GM23248 (cell line): ENCODE measurements at regions not wholly inside any gene's neighbourhood (a gene's known extent, or its start where the extent isn't known, plus 50 kb on each side); places are given as distances from the start of the nearest gene placed in this dataset.

Source experiments
- EZH2 ChIP-seq: fragments of 200-600 bp; sonication (generic); IDR thresholded peaks from 2 replicates; pipeline ENCODE4 v1.6.1; 2018; ENCODE audit warnings: antibody characterized with exemption, mild to moderate bottlenecking; ENCODE audit not compliant: insufficient read depth, poor library complexity, severe bottlenecking
- EZH2phosphoT487 ChIP-seq: fragments of 200-600 bp; sonication (generic); IDR thresholded peaks from 2 replicates; pipeline ENCODE4 v1.6.1; 2018; ENCODE audit warnings: antibody characterized with exemption, moderate library complexity, mild to moderate bottlenecking, low read depth; ENCODE audit not compliant: insufficient read depth

DNA sequence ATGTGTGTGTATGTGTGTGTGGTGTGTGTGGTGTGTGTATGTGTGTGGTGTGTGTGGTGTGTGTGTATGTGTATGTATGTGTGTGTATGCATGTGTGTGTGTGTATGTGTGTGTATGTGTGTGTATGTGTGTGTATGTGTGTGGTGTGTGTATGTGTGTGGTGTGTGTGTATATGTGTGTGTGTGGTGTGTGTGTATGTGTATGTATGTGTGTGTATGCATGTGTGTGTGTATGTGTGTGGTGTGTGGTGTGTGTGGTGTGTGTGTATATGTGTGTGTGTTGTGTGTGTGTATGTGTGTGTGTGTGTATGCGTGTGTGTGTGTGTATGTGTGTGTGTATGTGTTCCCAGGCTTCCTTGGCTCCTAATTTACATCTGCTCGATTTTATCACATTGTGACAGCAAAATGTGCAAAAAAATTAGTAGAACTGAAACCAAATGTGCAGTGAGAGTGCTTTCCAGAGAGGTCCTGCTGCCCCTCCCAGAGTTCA is 234.5 kb downstream of the BMP7 start:
- no peak for TF ChIP-seq EZH2
- TF ChIP-seq EZH2phosphoT487: no peak
